Endothelial cell (in vitro differentiated cells): ENCODE measurements at regions not wholly inside any gene's neighbourhood (a gene's known extent, or its start where the extent isn't known, plus 50 kb on each side); places are given as distances from the start of the nearest gene placed in this dataset.

Experiments
- DNase-seq: peaks from one replicate; pipeline ENCODE4 v3.0.0; 2021; ENCODE audit warnings: low spot score
- H3K27ac Mint-ChIP-seq: one replicate; pipeline ENCODE4 v1.8.0; 2021; ENCODE audit warnings: mixed read lengths, inconsistent platforms; ENCODE audit not compliant: unreplicated experiment
- H3K27me3 Mint-ChIP-seq: one replicate; pipeline ENCODE4 v1.8.0; 2021; ENCODE audit warnings: mild to moderate bottlenecking, moderate library complexity, mixed read lengths, inconsistent platforms; ENCODE audit not compliant: unreplicated experiment
- H3K36me3 Mint-ChIP-seq: one replicate; pipeline ENCODE4 v1.8.0; 2021; ENCODE audit warnings: mild to moderate bottlenecking, low read depth, mixed read lengths, inconsistent platforms; ENCODE audit not compliant: unreplicated experiment
- H3K4me1 Mint-ChIP-seq: one replicate; pipeline ENCODE4 v1.8.0; 2021; ENCODE audit warnings: mild to moderate bottlenecking, mixed read lengths, inconsistent platforms; ENCODE audit not compliant: unreplicated experiment
- H3K4me3 Mint-ChIP-seq: one replicate; pipeline ENCODE4 v1.8.0; 2021; ENCODE audit warnings: mild to moderate bottlenecking, mixed read lengths, inconsistent platforms; ENCODE audit not compliant: unreplicated experiment
- H3K9me3 Mint-ChIP-seq: one replicate; pipeline ENCODE4 v1.8.0; 2021; ENCODE audit warnings: mixed read lengths, inconsistent platforms; ENCODE audit not compliant: unreplicated experiment
- TF ChIP-seq, protein P1 (sequence below): fragments of 200-600 bp; sonication (generic); IDR thresholded peaks from one replicate; pipeline ENCODE4 v1.5.0; 2021; ENCODE audit warnings: antibody characterized with exemption; ENCODE audit not compliant: unreplicated experiment

DNA sequence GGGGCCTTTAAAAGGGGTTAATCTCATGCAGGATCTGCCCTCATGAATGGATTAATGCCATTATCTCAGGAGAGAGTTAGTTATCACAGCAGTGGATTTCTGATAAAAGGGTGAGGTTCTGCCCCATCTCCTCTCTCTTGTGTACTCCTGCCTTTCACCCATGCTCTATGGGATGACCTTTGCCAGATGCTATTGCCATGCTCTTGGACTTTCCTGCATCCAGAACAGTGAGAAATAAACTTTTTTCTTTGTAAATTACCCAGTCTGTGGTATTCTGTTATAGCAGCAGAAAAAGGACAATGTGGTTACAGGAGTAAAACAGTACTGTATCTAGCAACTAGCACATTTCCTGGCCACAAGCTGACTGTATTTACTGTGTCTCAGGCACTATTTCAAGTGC, 58.0 kb upstream of the CCN2 start:
- no peaks in the 10 kb centered on the region for H3K27me3 Mint-ChIP-seq
- no peak overlapping the region for H3K4me3 Mint-ChIP-seq
- TF ChIP-seq, protein P1, sequence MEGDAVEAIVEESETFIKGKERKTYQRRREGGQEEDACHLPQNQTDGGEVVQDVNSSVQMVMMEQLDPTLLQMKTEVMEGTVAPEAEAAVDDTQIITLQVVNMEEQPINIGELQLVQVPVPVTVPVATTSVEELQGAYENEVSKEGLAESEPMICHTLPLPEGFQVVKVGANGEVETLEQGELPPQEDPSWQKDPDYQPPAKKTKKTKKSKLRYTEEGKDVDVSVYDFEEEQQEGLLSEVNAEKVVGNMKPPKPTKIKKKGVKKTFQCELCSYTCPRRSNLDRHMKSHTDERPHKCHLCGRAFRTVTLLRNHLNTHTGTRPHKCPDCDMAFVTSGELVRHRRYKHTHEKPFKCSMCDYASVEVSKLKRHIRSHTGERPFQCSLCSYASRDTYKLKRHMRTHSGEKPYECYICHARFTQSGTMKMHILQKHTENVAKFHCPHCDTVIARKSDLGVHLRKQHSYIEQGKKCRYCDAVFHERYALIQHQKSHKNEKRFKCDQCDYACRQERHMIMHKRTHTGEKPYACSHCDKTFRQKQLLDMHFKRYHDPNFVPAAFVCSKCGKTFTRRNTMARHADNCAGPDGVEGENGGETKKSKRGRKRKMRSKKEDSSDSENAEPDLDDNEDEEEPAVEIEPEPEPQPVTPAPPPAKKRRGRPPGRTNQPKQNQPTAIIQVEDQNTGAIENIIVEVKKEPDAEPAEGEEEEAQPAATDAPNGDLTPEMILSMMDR, result no peak
- DNase-seq, result no peak
- H3K4me1 Mint-ChIP-seq, result no peaks in the 10 kb centered on the region
- H3K27ac Mint-ChIP-seq, result no peak overlapping the region
- H3K36me3 Mint-ChIP-seq, result no peaks in the 10 kb centered on the region
- no peaks in the 10 kb centered on the region for H3K9me3 Mint-ChIP-seq

DNA sequence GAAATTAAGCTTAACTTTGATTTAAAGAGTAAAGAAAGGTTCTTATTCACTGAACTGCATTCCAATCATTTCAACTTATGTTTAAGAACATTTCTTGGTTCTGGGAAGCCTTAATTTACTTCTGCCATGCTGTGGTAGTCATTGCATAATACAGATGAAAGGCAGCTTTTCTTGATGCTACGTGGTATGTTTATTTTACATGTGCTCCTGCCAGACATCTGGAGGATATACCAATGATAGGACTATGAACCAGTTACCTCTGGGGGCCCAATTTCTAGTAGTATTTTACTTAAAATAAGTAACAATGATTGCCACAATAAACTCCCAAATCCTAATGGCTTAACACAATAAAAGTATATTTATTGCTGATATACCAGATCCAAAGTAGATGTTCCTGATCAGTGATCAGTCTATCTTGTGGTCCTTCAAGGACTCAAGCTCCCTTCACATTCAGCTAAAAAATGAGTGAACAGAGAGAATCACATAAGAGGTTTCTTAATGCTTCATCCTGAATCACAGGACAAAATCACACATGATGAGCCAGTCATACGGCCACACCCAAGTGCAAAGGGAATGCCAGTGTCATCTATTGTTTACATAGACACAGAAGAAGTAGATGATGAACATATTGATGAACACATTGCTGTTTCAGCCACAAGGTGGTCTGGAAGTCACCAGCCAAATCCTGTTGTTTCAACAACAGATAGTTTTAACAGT, 56.5 kb upstream of the CCN2 start:
- DNase-seq, result no peak
- Mint-ChIP-seq H3K27me3 (no peaks in the 10 kb centered on the region), H3K9me3 (peaks cover 4% of the 10 kb centered on the region), H3K36me3 (no peaks in the 10 kb centered on the region), H3K4me1 (no peaks in the 10 kb centered on the region), H3K4me3 (no peak overlapping the region), H3K27ac (no peak overlapping the region)
- TF ChIP-seq, protein P1, result no peak

- Mint-ChIP-seq H3K27ac (no peak overlapping the region), H3K9me3 (peaks cover 4% of the 10 kb centered on the region), H3K4me3 (no peak overlapping the region), H3K36me3 (no peaks in the 10 kb centered on the region), H3K27me3 (no peaks in the 10 kb centered on the region), H3K4me1 (no peaks in the 10 kb centered on the region)
- no peak for DNase-seq
- TF ChIP-seq, protein P1, result no peak
Observed at GRCh38 chr6:132005178-132005577, 54.0 kb upstream of the CCN2 start.

GRCh38 chr6:132004668-132005067, 53.5 kb upstream of the CCN2 start:
- H3K4me1 Mint-ChIP-seq, result no peaks in the 10 kb centered on the region
- H3K9me3 Mint-ChIP-seq, result peaks cover 4% of the 10 kb centered on the region
- H3K27ac Mint-ChIP-seq, result no peak overlapping the region
- H3K27me3 Mint-ChIP-seq, result no peaks in the 10 kb centered on the region
- TF ChIP-seq, protein P1, result no peak
- no peak for DNase-seq
- H3K4me3 Mint-ChIP-seq, result no peak overlapping the region
- H3K36me3 Mint-ChIP-seq, result no peaks in the 10 kb centered on the region

GRCh38 chr6:132003516-132004178, 52.5 kb upstream of the CCN2 start:
- no peak for DNase-seq
- H3K27ac Mint-ChIP-seq, result no peak overlapping the region
- H3K4me3 Mint-ChIP-seq, result no peak overlapping the region
- no peaks in the 10 kb centered on the region for H3K4me1 Mint-ChIP-seq
- peaks cover 4% of the 10 kb centered on the region for H3K9me3 Mint-ChIP-seq
- no peaks in the 10 kb centered on the region for H3K27me3 Mint-ChIP-seq
- no peaks in the 10 kb centered on the region for H3K36me3 Mint-ChIP-seq
- TF ChIP-seq, protein P1, result no peak
